Retina (tissue), 1 donor: ENCODE measurements at regions not wholly inside any gene's neighbourhood (a gene's known extent, or its start where the extent isn't known, plus 50 kb on each side); places are given as distances from the start of the nearest gene placed in this dataset.
A peak's percentile ranks its signal among the peaks of the same experiment; 100 is the strongest.
"Not testable (repeated sequence)": the region's sequence is repeated elsewhere in the genome, so short reads cannot be mapped to it uniquely, and the experiment has no call there.

Experiments used
- DNase-seq: peaks from one replicate; pipeline ENCODE4 v3.0.0-alpha.2; 2016

GRCh38 chr1:203401199-203401877 is 50.4 kb upstream of the FMOD start:
- DNase-seq = peak; percentile 47

- DNase-seq = no peak
These were observed 51.2 kb upstream of the FMOD start for GRCh38 chr1:203402152-203402551.

- no peak for DNase-seq
These were observed 51.9 kb upstream of the FMOD start for GRCh38 chr1:203402629-203403337.

- DNase-seq = no peak
These were observed 52.7 kb upstream of the FMOD start for GRCh38 chr1:203403586-203403985.

- no peak for DNase-seq
These were observed 53.6 kb upstream of the FMOD start for GRCh38 chr1:203404546-203404945.

- no peak for DNase-seq
These were observed 54.9 kb upstream of the FMOD start for GRCh38 chr1:203405703-203406438.

GRCh38 chr1:203406446-203407045 is 55.6 kb upstream of the FMOD start:
- DNase-seq = no peak

- DNase-seq = no peak
These were observed 56.4 kb upstream of the FMOD start for GRCh38 chr1:203407296-203407695.

- no peak for DNase-seq
These were observed 57.9 kb upstream of the FMOD start for GRCh38 chr1:203408486-203409481.

- DNase-seq = no peak
These were observed 59.4 kb upstream of the FMOD start for GRCh38 chr1:203410182-203410900.

- DNase-seq = not testable (repeated sequence)
These were observed 60.5 kb upstream of the FMOD start for GRCh38 chr1:203411431-203411830.

GRCh38 chr1:203419558-203419957 is 56.0 kb upstream of the PRELP start:
- no peak for DNase-seq

- no peak for DNase-seq
These were observed 55.3 kb upstream of the PRELP start for GRCh38 chr1:203420263-203420662.

GRCh38 chr1:203421246-203421645 is 54.4 kb upstream of the PRELP start:
- no peak for DNase-seq

- DNase-seq = no peak
These were observed 53.5 kb upstream of the PRELP start for GRCh38 chr1:203422116-203422515.

GRCh38 chr1:203422656-203423055 is 53.0 kb upstream of the PRELP start:
- no peak for DNase-seq

- DNase-seq = no peak
These were observed 51.3 kb upstream of the PRELP start for GRCh38 chr1:203424285-203424684.

GRCh38 chr1:203424861-203425662 is 50.5 kb upstream of the PRELP start:
- DNase-seq = peak; percentile 19

- no peak for DNase-seq
These were observed 50.0 kb upstream of the PRELP start for GRCh38 chr1:203425663-203425975.
